ENCODE measurements at regions not wholly inside any gene's neighbourhood (a gene's known extent, or its start where the extent isn't known, plus 50 kb on each side); places are given as distances from the start of the nearest gene placed in this dataset.

- no peaks in the 10 kb centered on the region for H3K4me1 ChIP-seq (ENCODE audit: control insufficient read depth, extremely low read depth, insufficient read depth, low read length)
- no peaks in the 10 kb centered on the region for H3K79me2 ChIP-seq (ENCODE audit: control insufficient read depth, insufficient read depth, low read length)
- no peak overlapping the region for H3K4me3 ChIP-seq (replicated peaks in 1 of 4; ENCODE audit: control extremely low read depth in 1 of 4, insufficient read depth in 1 of 4, low read depth in 3 of 4, low read length in 4 of 4)
- no peak overlapping the region for H2AFZ ChIP-seq (ENCODE audit: low read length)
- H3K27me3 ChIP-seq (ENCODE audit: control insufficient read depth, insufficient read depth, low read length) = no peaks in the 10 kb centered on the region
- no peaks in the 10 kb centered on the region for H3K36me3 ChIP-seq (ENCODE audit: control insufficient read depth, insufficient read depth, low read length)
- no peak overlapping the region for H3K9ac ChIP-seq (ENCODE audit: insufficient read depth, low read length)
- no peak for DNase-seq (ENCODE audit: low read depth in 2 of 2)
- no peaks in the 10 kb centered on the region for H3K9me3 ChIP-seq (ENCODE audit: control insufficient read depth, insufficient read depth, low read depth, low read length)
- H3K27ac ChIP-seq (ENCODE audit: insufficient read depth, low read length) = no peak overlapping the region
- no peaks in the 10 kb centered on the region for H4K20me1 ChIP-seq (ENCODE audit: control insufficient read depth, extremely low read depth, insufficient read depth, low read length)
- TF ChIP-seq CTCF (conservative IDR thresholded peaks at IDR 0.05 in 1 of 2, IDR thresholded peaks at IDR 0.05 in 1 of 2; ENCODE audit: low read depth in 1 of 2, low read length in 2 of 2) (no peak), EZH2 (IDR thresholded peaks at IDR 0.05; ENCODE audit: low read length, missing control alignments) (no peak)
- H3K4me2 ChIP-seq (ENCODE audit: extremely low read depth, insufficient read depth, low read length) = no peak overlapping the region
Measured at GRCh38 chr16:6008670-6009069, 911.1 kb upstream of the EEF2KMT start.

GRCh38 chr16:5993356-5993755 is 895.8 kb upstream of the EEF2KMT start:
- TF ChIP-seq CTCF (conservative IDR thresholded peaks at IDR 0.05 in 1 of 2, IDR thresholded peaks at IDR 0.05 in 1 of 2; ENCODE audit: low read depth in 1 of 2, low read length in 2 of 2) = no peak
- no peak for TF ChIP-seq EZH2 (IDR thresholded peaks at IDR 0.05; ENCODE audit: low read length, missing control alignments)
- no peaks in the 10 kb centered on the region for H3K36me3 ChIP-seq (ENCODE audit: control insufficient read depth, insufficient read depth, low read length)
- no peak overlapping the region for H3K9ac ChIP-seq (ENCODE audit: insufficient read depth, low read length)
- H3K27ac ChIP-seq (ENCODE audit: insufficient read depth, low read length) = no peak overlapping the region
- H3K9me3 ChIP-seq (ENCODE audit: control insufficient read depth, insufficient read depth, low read depth, low read length) = no peaks in the 10 kb centered on the region
- no peaks in the 10 kb centered on the region for H4K20me1 ChIP-seq (ENCODE audit: control insufficient read depth, extremely low read depth, insufficient read depth, low read length)
- no peaks in the 10 kb centered on the region for H3K4me1 ChIP-seq (ENCODE audit: control insufficient read depth, extremely low read depth, insufficient read depth, low read length)
- DNase-seq (ENCODE audit: low read depth in 2 of 2) = no peak
- no peaks in the 10 kb centered on the region for H3K27me3 ChIP-seq (ENCODE audit: control insufficient read depth, insufficient read depth, low read length)
- no peak overlapping the region for H3K4me2 ChIP-seq (ENCODE audit: extremely low read depth, insufficient read depth, low read length)
- no peak overlapping the region for H3K4me3 ChIP-seq (replicated peaks in 1 of 4; ENCODE audit: control extremely low read depth in 1 of 4, insufficient read depth in 1 of 4, low read depth in 3 of 4, low read length in 4 of 4)
- no peaks in the 10 kb centered on the region for H3K79me2 ChIP-seq (ENCODE audit: control insufficient read depth, insufficient read depth, low read length)
- no peak overlapping the region for H2AFZ ChIP-seq (ENCODE audit: low read length)

- Histone ChIP-seq H3K9me3 (ENCODE audit: control insufficient read depth, insufficient read depth, low read depth, low read length) (no peaks in the 10 kb centered on the region), H3K27me3 (ENCODE audit: control insufficient read depth, insufficient read depth, low read length) (no peaks in the 10 kb centered on the region), H3K27ac (ENCODE audit: insufficient read depth, low read length) (no peak overlapping the region), H3K4me2 (ENCODE audit: extremely low read depth, insufficient read depth, low read length) (no peak overlapping the region), H3K4me1 (ENCODE audit: control insufficient read depth, extremely low read depth, insufficient read depth, low read length) (no peaks in the 10 kb centered on the region), H2AFZ (ENCODE audit: low read length) (no peak overlapping the region), H4K20me1 (ENCODE audit: control insufficient read depth, extremely low read depth, insufficient read depth, low read length) (no peaks in the 10 kb centered on the region), H3K9ac (ENCODE audit: insufficient read depth, low read length) (no peak overlapping the region), H3K4me3 (replicated peaks in 1 of 4; ENCODE audit: control extremely low read depth in 1 of 4, insufficient read depth in 1 of 4, low read depth in 3 of 4, low read length in 4 of 4) (no peak overlapping the region), H3K36me3 (ENCODE audit: control insufficient read depth, insufficient read depth, low read length) (no peaks in the 10 kb centered on the region), H3K79me2 (ENCODE audit: control insufficient read depth, insufficient read depth, low read length) (no peaks in the 10 kb centered on the region)
- no peak for DNase-seq (ENCODE audit: low read depth in 2 of 2)
- TF ChIP-seq EZH2 (IDR thresholded peaks at IDR 0.05; ENCODE audit: low read length, missing control alignments) = no peak
- TF ChIP-seq CTCF (conservative IDR thresholded peaks at IDR 0.05 in 1 of 2, IDR thresholded peaks at IDR 0.05 in 1 of 2; ENCODE audit: low read depth in 1 of 2, low read length in 2 of 2) = no peak
Measured at GRCh38 chr16:5982979-5983378, 885.4 kb upstream of the EEF2KMT start.

All from fibroblast of lung (primary cell).